ENCODE measurements at regions not wholly inside any gene's neighbourhood (a gene's known extent, or its start where the extent isn't known, plus 50 kb on each side); places are given as distances from the start of the nearest gene placed in this dataset.
"Not testable (repeated sequence)": the region's sequence is repeated elsewhere in the genome, so short reads cannot be mapped to it uniquely, and the experiment has no call there.

DNA sequence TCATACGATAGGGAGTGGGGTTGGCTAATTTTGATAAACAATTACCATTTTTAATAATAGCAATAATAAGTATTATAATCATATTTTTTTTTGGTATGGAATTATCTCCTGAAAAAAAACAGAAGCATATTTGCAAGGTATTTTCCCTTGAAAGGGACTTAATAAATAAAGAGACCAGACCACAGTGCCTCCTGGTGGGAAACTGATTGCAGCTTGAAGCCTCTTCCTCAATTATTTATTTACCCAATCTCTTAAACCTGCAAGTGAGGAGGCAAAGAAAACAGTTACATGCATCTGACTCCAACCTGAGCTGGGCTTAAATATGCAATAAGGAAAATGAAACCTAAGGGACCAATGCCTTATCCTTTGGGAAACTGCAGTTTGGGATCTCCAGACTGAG lies 388.1 kb upstream of the ACO1 start:
- no peak for DNase-seq (ENCODE audit: low read depth)

DNA sequence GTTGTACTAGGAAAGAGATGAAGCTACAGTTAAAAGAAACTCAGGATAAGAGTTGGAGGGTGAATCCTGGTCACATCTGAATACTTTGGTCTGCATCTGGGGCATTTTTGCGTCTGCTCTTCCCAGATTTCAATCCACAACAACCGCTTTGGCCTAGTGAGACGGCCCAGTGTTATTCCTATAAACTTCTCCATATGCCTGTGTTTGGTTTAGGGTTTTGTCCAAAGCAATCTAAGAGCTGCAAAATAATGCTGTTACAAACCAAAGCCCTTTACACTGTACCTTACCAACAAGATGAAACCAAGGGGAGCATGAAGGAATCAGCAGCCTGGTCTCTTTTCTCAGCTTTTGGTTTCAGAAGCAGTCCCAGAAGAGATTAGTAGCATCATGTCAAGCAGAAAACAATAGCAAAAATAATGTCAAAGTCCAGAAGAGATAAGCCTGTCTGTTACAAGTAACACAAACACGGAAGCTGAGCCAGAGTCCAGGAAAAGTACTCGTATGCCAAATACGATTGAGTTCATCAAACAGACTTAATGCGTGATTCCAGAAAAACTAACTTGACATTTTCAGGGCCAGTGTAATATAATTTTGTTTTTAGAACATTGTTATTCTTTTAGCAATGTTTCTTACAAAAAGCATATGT lies 379.9 kb upstream of the ACO1 start:
- DNase-seq (ENCODE audit: low read depth), result no peak

DNA sequence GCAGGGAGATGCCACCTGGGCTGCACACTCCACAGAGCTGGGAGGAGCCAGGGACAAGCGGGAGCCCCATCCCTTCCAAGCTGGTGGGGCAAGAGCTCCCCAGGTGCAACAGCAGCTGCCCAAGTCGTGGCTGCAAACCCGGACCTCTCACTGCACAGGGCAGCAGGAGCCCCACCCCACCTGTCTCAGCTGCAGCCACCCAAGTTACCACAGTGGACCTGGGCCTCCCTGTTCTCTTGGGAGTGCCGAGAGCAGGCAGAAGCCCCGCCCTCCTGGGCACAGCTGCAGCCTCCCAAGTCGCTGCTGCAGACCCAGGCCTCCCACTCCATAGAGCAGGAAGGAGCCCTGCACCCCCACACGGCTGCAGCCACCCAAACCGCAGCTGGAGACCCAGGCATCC lies 374.1 kb upstream of the ACO1 start:
- no peak for DNase-seq (ENCODE audit: low read depth)

DNA sequence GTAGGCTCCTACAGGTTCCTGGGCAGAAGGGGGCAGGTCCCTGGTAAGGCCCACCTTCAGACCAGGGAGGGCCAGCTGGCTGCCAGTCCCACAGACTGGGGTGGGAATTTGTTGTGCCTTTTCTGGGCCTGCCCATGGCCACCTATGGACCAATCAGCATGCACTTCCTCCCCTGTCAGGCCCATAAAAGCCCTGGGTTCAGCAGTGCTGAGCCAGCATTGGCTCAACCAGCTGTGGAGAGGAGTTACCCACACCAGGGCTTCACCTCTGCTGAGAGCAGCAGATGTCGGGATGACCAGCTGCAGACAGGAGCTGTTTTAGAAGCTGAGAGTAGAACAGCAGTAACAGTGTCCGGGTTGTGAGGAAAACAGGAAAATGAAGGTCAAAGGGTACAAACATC lies 373.4 kb upstream of the ACO1 start:
- no peak for DNase-seq (ENCODE audit: low read depth)

DNA sequence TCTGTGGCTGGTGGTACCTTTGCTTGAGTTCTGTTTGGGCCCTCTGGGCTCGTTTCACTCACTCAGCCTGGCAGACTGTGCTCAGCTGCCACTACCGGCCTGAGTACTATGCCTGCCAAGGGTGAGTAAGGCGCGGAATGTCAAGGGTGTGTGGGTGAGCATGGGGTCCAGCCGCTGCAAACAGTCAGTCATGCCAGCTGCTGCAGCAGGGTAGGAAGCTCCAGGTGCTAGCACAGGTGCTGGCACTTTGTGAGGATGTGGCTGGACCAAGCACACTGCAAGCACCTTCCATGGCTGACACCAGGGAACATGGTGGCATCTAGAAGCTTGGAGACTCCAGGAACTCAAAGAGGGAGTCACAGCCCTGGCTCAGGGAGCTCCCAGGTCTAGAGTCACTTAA lies 368.6 kb upstream of the ACO1 start:
- DNase-seq (ENCODE audit: low read depth), result no peak

DNA sequence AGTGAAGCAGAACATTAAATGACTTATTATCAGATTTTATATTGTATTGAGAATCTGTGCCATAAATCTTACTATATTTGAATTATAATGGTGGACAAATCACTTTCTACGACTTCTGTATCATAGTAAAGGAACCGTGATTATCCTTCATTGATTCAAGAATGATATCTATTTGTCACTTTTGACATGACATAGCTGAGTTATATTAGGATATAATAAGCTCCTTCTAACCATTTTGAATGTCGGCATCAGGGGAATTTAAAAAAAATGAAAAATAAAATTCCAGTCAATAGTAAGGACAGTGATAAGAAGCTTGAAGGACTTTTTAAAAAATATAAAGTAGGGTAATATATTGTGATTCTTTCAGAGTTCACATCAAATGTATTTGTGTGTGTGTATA lies 338.9 kb upstream of the ACO1 start:
- no peak for DNase-seq (ENCODE audit: low read depth)

DNA sequence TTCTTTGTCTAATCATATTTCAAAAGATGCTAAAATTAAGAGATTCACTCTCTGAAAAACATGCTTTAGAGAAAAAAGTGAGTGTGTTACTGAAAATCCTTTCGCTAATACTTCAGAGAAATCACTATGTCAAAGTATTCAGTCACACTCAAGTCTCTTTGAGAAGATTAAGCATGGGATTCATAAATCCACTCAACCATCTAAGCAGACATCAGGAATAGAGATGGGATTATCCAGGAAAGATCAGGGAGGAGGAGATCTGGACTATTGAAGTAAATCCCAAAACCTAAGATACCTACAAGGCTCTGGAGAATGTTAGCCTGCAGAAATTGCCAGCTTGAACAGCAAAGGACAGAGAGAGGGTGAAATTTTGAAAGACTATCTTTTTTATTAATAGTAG lies 317.2 kb upstream of the ACO1 start:
- no peak for DNase-seq (ENCODE audit: low read depth)

DNA sequence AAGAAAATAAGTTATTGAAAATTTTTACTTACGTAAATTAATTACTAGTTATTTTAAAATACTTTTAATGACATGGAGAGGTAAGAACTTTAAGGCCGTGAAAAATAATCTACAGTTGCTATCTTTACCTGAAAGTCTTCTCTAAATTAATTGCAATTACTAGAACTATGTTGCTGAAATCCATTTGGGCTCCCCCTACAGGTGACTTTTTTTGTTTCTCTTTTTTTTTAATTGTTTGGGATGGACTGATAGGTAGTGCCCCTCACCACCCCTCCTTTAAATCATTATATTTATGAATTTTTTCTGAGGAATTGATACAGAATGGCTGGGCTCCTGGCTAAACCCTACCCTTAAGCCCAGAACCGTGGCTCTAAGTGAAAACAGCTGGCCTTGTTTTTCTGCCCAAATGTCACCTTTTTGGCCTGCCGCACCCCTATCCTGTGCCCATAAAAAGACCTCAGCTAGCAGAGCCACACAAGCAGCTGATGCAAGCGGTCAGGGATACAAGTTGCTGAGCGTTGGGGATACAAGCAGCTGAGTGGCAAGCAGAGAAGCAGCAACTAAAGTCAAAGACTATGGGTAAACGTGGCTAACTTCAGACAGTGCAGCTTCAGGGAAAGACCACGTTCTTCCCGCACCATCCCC lies 315.2 kb upstream of the ACO1 start:
- no peak for DNase-seq (ENCODE audit: low read depth)

DNA sequence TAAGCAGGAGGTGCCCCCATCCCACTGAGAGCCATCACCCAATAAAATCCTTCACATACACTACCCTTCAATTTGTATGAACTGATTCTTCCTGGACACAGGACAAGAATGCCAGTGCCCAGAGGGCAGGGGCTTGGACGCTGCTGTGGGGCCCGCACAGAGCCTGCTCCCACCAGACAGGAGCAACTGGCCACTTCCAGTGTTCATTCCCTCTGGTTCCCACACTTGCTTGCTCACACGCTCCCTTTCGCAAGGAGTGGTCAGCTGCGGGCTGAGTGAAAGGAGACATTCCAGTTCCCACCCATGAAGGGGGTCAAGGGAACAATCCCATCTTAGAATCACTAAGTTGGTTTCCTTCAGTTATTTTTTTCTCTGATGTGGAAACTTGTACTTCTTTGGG lies 314.5 kb upstream of the ACO1 start:
- no peak for DNase-seq (ENCODE audit: low read depth)

DNA sequence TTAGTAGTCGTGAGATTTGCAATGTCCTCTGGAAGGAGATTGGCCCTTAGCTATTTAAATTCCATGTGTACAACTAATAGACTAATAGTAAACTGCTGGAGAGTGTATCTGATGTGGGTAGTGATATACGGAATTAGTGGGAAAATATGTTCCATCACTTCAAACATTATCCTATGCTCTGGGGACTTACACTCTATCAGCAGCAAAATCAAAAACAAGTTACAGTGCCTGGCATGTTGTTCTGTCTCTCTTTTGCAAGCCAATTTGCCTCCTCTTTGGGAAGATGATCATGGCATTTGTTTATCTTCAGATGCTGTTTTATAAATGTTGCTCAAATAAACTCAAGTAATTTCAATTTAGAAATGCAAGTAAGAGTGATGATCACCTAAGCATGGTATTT lies 311.9 kb upstream of the ACO1 start:
- no peak for DNase-seq (ENCODE audit: low read depth)

DNA sequence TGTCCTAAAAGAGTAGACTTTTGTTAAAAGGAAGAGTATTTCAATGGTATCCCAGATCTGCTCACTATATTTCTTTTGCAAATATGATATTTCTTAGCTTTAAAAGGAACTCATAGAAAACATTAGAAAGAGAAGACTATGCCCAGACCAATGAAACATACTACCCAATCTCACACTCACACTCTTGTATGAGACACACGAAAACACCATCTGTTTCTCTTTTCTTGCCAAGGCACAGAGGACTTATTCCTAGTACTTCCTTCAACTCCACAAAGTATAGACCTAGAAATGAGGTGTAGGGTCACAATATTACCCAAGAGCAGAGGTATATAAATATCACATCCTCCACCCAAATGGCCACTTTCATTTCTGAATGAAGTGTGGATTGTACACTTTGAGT lies 292.4 kb upstream of the ACO1 start:
- no peak for DNase-seq (ENCODE audit: low read depth)

DNA sequence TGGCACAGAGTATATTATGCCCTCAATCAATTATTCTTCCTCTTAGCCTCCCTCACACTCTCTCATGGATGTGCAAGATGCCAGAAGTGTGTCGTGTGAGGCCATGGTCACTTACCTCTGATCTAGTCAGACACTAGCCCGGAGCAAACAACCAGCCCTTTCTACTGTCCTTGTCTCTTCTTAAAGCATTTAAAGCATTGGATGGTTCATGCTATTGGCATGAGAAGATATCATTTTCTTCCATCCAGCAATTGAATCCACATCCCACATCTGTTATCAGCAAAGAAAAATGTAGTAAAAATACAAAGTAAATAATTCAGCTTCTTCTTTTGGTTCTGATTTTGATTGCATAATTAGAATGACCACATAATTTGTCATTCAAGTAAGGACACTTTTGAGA lies 267.2 kb upstream of the ACO1 start:
- DNase-seq (ENCODE audit: low read depth), result no peak

DNA sequence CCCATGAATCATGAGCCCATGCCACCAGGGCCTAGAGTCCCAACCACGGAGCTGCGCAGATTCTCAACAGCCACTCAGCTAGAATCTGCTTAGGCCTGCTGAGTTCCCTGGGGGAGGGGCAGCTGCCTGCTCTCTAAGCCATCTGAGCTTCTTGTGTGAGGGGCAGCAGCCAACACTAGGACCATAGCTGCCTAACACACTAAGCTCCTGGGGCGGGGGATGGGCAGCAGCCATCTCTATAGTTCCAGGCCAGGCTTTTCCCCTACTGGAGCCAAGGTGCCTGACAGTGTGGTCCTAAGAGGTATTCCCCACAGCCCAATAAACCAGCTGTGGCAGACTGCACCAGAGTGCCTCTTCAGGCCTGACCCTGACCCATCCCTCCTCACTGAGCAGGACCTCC lies 255.9 kb upstream of the ACO1 start:
- DNase-seq (ENCODE audit: low read depth), result no peak

DNA sequence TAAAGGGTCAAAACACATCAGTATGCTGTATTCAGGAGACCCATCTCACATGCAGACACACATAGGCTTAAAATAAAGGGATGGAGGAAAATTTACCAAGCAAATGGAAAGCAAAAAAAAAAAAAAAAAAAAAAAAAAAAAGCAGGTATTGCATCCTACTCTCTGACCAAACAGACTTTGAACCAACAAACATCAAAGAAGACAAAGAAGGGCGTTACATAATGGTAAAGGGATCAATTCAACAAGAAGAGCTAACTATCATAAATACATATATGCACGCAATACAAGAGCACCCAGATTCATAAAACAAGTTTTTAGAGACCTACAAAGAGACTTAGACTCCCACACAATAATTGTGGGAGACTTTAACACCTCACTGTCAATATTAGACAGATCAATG lies 253.7 kb upstream of the ACO1 start:
- not testable (repeated sequence) for DNase-seq (ENCODE audit: low read depth)

DNA sequence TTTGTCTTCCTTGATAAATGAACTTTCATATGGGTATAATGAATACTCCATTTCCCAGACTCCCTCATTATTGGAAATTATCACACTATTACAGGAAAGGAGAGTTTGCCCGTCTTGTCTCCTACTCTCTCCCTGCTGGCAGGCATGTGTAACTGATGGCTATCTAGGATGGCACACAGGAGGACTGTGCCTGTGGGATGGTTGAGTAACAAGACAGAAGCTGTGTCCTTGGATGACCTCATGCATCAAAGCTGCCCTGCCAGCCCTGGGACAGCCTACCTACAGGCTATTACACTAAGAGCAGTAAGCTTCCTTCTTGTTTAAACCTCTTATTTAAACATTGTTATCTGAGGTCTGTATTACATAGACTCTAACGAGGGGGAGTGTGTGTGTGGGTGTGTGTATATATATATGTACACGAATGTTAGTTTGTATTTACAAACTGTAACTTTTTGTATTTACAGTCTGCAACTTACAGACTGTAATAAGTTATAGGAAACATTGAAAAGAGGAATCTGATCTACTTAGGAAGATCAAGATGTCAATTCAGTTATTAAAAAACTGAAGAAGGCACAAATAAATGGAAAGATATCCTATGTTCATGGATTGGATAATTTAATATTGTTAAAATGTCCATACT lies 247.6 kb upstream of the ACO1 start:
- no peak for DNase-seq (ENCODE audit: low read depth)

DNA sequence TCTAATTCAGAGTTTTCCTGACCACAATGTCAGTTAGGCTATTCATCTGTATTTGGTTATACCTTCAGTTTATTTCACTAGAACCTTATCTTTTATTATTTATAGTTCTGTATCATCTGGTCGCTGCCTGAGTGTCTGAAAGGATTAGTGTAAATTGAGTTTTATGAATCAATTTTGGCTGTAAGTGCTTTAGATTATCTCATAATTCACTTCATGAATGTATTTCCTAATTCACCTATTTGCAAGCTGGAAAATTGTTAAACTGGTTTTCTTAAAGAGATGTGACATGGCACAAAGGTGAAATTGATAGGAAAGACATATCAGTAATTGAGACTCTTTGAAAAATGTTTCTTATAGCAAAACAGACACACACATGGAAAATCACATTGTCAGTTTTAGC lies 242.4 kb upstream of the ACO1 start:
- no peak for DNase-seq (ENCODE audit: low read depth)

DNA sequence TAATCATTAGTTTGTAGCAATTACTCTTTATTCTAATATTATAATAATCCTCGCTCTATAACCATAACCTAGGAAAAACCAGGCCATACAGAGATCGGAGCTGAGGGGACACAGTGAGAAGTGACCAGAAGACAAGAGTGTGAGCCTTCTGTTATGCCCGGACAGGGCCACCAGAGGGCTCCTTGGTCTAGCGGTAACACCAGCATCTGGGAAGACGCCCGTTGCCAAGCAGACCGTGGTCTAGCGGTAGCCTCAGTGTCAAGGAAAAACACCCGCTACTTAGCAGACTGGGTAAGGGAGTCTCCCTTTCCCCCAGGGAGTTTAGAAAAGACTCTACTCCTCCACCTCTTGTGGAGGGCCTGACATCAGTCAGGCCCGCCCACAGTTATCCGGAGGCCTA lies 235.9 kb upstream of the ACO1 start:
- not testable (repeated sequence) for DNase-seq (ENCODE audit: low read depth)

DNA sequence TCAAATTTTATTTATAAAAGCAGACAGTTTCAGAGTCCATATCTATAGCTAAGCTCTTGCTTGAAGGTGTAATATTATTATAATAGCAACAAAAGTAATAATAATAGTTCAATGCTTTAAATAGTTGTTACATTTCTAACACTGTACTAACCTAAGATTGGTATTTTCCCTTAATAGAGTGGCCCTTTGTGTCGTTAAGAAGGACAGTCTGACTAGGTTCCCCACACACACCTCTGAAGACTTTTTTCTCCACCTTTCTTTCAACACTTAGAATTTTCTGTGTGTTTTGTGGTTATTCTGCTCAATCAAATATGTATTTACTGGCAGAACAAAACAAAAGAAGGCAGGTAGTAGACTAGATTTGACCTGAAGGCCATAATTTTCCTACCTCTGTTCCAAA lies 223.2 kb upstream of the ACO1 start:
- DNase-seq (ENCODE audit: low read depth), result no peak

DNA sequence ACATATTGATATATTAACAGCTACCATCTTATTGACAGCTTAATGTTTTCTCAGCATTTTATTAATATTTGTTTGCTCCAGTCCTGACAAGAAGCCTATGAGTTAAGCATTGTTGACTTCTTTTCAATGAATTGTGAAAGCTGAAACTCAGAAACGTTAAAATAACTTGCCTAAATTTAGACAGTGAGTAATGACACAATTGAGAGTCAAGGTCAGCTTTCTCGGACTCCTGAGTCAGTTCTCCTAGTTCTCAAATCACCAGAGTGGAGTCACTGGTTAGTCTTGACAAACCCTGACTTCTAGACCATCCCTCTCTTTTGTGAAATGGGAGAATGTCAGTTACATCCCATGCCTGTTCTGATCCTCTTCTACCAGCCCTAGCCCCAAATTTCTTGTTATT lies 222.7 kb upstream of the ACO1 start:
- DNase-seq (ENCODE audit: low read depth), result no peak

DNA sequence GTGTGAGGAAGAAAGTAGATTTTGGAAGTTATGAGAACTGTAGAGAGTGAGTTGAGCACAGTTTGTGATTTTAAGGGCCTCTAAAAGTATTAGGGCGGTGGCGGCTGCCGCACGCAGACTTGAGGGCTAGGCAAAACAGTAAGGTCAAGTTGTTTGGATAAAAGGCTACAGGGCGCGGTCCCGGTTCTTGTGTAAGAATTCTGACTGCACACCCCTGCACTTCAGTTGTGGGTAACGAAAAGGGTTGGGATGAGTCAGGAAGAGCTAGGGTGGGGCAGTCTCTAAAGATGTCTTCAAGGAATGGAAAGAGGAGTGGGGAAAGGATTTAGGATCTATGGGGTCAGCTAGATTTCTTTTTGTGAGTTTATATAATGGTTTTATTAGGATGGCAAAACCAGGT lies 218.1 kb upstream of the ACO1 start:
- not testable (repeated sequence) for DNase-seq (ENCODE audit: low read depth)

DNA sequence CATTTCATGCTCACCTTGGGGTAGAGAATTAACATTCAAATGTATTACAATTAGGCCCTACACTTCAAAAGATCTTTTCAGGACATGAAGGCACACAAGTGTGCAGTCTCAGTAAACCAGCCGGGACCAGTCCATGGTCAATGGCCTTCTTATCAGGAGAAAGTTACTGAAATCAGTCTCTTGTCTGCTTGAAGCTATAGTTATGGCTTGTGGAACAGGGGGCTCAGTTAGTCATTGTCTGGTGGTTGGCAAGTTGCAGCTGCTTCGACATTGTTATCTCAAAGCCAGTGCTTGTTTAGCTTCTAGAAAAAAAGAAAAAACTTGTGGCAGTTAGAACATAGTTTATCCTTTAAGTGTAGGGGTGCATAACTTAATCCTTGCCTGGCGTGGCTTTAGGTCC lies 213.1 kb upstream of the ACO1 start:
- no peak for DNase-seq (ENCODE audit: low read depth)

DNA sequence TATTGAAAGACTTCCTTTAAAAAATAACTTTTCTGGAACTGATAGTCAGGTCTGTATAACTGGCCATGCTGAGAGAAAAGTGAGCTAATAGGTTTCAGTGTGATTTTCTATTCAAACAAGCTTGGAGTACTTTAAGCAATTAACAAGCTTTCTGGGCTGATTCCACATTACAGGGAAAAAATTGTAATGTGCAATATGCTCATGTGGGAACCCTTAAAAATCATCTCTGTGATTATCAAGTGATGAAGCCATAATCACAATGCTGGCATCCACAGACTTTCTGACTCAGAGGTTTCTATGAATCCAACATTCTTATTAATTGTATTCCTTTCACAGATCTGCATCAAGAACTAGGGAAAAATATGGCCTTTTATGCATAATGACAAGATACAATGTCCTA lies 212.2 kb upstream of the ACO1 start:
- DNase-seq (ENCODE audit: low read depth), result no peak

DNA sequence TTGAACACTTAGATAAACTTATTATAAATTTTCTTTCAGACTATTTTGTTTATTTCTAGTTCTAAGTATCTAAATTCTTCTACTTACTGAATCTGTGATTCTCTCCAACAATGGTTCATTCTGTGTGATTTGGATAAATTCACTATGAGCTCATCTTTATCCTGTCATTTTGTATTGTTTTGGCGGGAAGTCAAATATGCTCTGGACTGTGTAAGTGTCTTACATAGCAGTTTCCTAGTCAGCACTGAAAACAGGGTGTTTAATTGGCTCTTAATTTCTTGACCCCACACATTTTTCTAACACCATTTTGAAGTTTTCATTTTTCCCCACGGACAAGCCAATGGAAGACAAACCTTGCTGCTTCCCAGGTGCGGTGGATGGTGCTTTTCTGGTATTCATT lies 207.0 kb upstream of the ACO1 start:
- DNase-seq (ENCODE audit: low read depth), result no peak

DNA sequence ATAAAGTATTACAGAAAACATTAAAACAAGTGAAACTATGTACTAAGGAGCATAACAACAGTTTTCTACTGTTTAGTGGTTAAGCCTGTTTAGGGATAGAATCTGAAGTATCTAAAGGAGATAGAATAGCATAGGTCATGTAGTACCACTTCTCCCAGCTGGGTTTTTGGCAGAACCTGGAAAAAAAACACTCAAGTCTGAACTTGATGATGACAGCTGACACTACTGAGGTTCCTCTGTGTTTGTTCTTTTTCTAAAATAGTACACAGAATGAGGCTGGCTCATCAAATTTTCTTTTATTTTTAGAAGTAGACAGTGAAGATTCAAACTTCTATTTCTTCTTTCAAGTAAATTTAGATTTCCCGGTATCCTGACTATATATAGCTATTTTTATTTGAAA lies 203.8 kb upstream of the ACO1 start:
- DNase-seq (ENCODE audit: low read depth), result no peak

Measured in stimulated activated CD4-positive, alpha-beta T cell treated with anti-CD3 and anti-CD28 coated beads, Interleukin-2, amount 100 ng/mL, for 4 hours (primary cell).